Suprapubic skin (tissue), 4 donors: ENCODE measurements at regions not wholly inside any gene's neighbourhood (a gene's known extent, or its start where the extent isn't known, plus 50 kb on each side); places are given as distances from the start of the nearest gene placed in this dataset.
"Not testable (repeated sequence)": the region's sequence is repeated elsewhere in the genome, so short reads cannot be mapped to it uniquely, and the experiment has no call there.

Experiments
- DNase-seq, 2 donors: peaks; one replicate each; pipeline ENCODE4 v3.0.0-alpha.2; 2019; ENCODE audit warnings: low spot score in 2 of 2
- H3K27ac ChIP-seq: fragments of 200-600 bp; sonication (generic); one replicate; pipeline ENCODE4 v1.5.1; 2019
- H3K27me3 ChIP-seq: fragments of 200-600 bp; sonication (generic); one replicate; pipeline ENCODE4 v1.5.1; 2019
- H3K36me3 ChIP-seq: fragments of 200-600 bp; sonication (generic); one replicate; pipeline ENCODE4 v1.5.1; 2019
- H3K4me1 ChIP-seq: fragments of 200-600 bp; sonication (generic); one replicate; pipeline ENCODE4 v1.5.1; 2019
- H3K4me3 ChIP-seq: fragments of 200-600 bp; sonication (generic); one replicate; pipeline ENCODE4 v1.5.1; 2019; ENCODE audit warnings: mild to moderate bottlenecking
- H3K9me3 ChIP-seq: fragments of 200-600 bp; sonication (generic); one replicate; pipeline ENCODE4 v1.5.1; 2019
- CTCF ChIP-seq, 2 donors: fragments of 200-600 bp in 1 of 2; fragments of 450-650 bp in 1 of 2; sonication (generic) in 1 of 2; IDR thresholded peaks; one replicate each; pipeline ENCODE4 v1.5.1; 2016 to 2019; ENCODE audit warnings: antibody characterized with exemption in 2 of 2, mild to moderate bottlenecking in 1 of 2, moderate library complexity in 1 of 2
- EP300 ChIP-seq: sonication (generic); formaldehyde crosslinking; IDR thresholded peaks from one replicate; pipeline ENCODE4 v1.6.1; 2017; ENCODE audit warnings: antibody characterized with exemption
- POLR2A ChIP-seq, 2 donors: fragments of 450-650 bp; IDR thresholded peaks; one replicate each; pipeline ENCODE4 v1.6.1; 2017; ENCODE audit warnings: antibody characterized with exemption in 2 of 2, mild to moderate bottlenecking in 2 of 2, moderate library complexity in 2 of 2
- POLR2AphosphoS5 ChIP-seq, 3 donors: sonication (generic); formaldehyde crosslinking; IDR thresholded peaks; one replicate each; pipeline ENCODE4 v1.6.1; 2017; ENCODE audit warnings: antibody characterized with exemption in 3 of 3
- WGBS: methylation state at CpG from one replicate; pipeline ENCODE4 v1.1.5; 2018; 5-methylcytosine and 5-hydroxymethylcytosine counted together

- Histone ChIP-seq H3K4me3 (no peak overlapping the region), H3K27me3 (no peaks in the 10 kb centered on the region), H3K9me3 (peaks cover 10% of the 10 kb centered on the region), H3K4me1 (no peaks in the 10 kb centered on the region), H3K36me3 (no peaks in the 10 kb centered on the region), H3K27ac (no peak overlapping the region)
- TF ChIP-seq CTCF (IDR thresholded peaks at IDR 0.05) (no peak), EP300 (no peak), POLR2A (IDR thresholded peaks at IDR 0.05) (no peak), POLR2AphosphoS5 (IDR thresholded peaks at IDR 0.05) (no peak)
- WGBS: 72% methylated on average over 2 of the region's 2 CpGs
- no peak for DNase-seq
These were observed 89.4 kb downstream of the ZNF675 start for GRCh38 chr19:23597661-23598060.

- DNase-seq: no peak
- Histone ChIP-seq H3K4me3 (no peak overlapping the region), H3K9me3 (peaks cover 18% of the 10 kb centered on the region), H3K27me3 (no peaks in the 10 kb centered on the region), H3K27ac (no peak overlapping the region), H3K36me3 (no peaks in the 10 kb centered on the region), H3K4me1 (no peaks in the 10 kb centered on the region)
- no peak for TF ChIP-seq EP300
- TF ChIP-seq POLR2AphosphoS5 (IDR thresholded peaks at IDR 0.05): no peak
- TF ChIP-seq POLR2A (IDR thresholded peaks at IDR 0.05): no peak
- no peak for TF ChIP-seq CTCF (IDR thresholded peaks at IDR 0.05)
These were observed 90.1 kb downstream of the ZNF675 start for GRCh38 chr19:23596872-23597271.

- not testable (repeated sequence) for H3K27ac ChIP-seq, H3K27me3 ChIP-seq, H3K4me1 ChIP-seq, H3K36me3 ChIP-seq, H3K4me3 ChIP-seq, DNase-seq
- peaks cover 22% of the 10 kb centered on the region for H3K9me3 ChIP-seq
- WGBS: no CpG with 5 or more reads among the region's 12 CpGs
These were observed 92.7 kb downstream of the ZNF675 start for GRCh38 chr19:23594311-23594710.

GRCh38 chr19:23587546-23587945 is 99.5 kb downstream of the ZNF675 start:
- H3K9me3 ChIP-seq: peaks cover 22% of the 10 kb centered on the region
- no peak for DNase-seq
- no peaks in the 10 kb centered on the region for H3K36me3 ChIP-seq
- no peaks in the 10 kb centered on the region for H3K27me3 ChIP-seq
- TF ChIP-seq POLR2A (IDR thresholded peaks at IDR 0.05) (no peak), EP300 (no peak), CTCF (IDR thresholded peaks at IDR 0.05) (no peak), POLR2AphosphoS5 (IDR thresholded peaks at IDR 0.05) (no peak)
- no peak overlapping the region for H3K4me3 ChIP-seq
- no peaks in the 10 kb centered on the region for H3K4me1 ChIP-seq
- no peak overlapping the region for H3K27ac ChIP-seq

GRCh38 chr19:23577501-23577900 is 109.5 kb downstream of the ZNF675 start:
- Histone ChIP-seq H3K9me3 (peaks cover 7% of the 10 kb centered on the region), H3K4me3 (no peak overlapping the region), H3K4me1 (no peaks in the 10 kb centered on the region), H3K27ac (no peak overlapping the region), H3K36me3 (no peaks in the 10 kb centered on the region), H3K27me3 (no peaks in the 10 kb centered on the region)
- DNase-seq: no peak
- WGBS: 93% methylated on average over 6 of the region's 6 CpGs
- TF ChIP-seq EP300 (no peak), POLR2A (IDR thresholded peaks at IDR 0.05) (no peak), POLR2AphosphoS5 (IDR thresholded peaks at IDR 0.05) (no peak), CTCF (IDR thresholded peaks at IDR 0.05) (no peak)

- Histone ChIP-seq H3K36me3 (no peaks in the 10 kb centered on the region), H3K27ac (no peak overlapping the region), H3K4me1 (no peaks in the 10 kb centered on the region), H3K27me3 (no peaks in the 10 kb centered on the region), H3K9me3 (peaks cover 30% of the 10 kb centered on the region), H3K4me3 (no peak overlapping the region)
- no peak for DNase-seq
- no peak for TF ChIP-seq EP300
- no peak for TF ChIP-seq POLR2AphosphoS5 (IDR thresholded peaks at IDR 0.05)
- TF ChIP-seq CTCF (IDR thresholded peaks at IDR 0.05): no peak
- no peak for TF ChIP-seq POLR2A (IDR thresholded peaks at IDR 0.05)
- WGBS: 78% methylated on average over 2 of the region's 2 CpGs
These were observed 115.8 kb downstream of the ZNF675 start for GRCh38 chr19:23571175-23571574.

- H3K4me3 ChIP-seq, H3K27me3 ChIP-seq, H3K27ac ChIP-seq, H3K36me3 ChIP-seq, DNase-seq, H3K4me1 ChIP-seq: not testable (repeated sequence)
- 94% methylated on average over 15 of the region's 15 CpGs for WGBS
- peaks cover 30% of the 10 kb centered on the region for H3K9me3 ChIP-seq
These were observed 118.9 kb downstream of the ZNF675 start for GRCh38 chr19:23568116-23568515.
